ENCODE measurements at regions not wholly inside any gene's neighbourhood (a gene's known extent, or its start where the extent isn't known, plus 50 kb on each side); places are given as distances from the start of the nearest gene placed in this dataset.
"Not testable (repeated sequence)": the region's sequence is repeated elsewhere in the genome, so short reads cannot be mapped to it uniquely, and the experiment has no call there.

DNA sequence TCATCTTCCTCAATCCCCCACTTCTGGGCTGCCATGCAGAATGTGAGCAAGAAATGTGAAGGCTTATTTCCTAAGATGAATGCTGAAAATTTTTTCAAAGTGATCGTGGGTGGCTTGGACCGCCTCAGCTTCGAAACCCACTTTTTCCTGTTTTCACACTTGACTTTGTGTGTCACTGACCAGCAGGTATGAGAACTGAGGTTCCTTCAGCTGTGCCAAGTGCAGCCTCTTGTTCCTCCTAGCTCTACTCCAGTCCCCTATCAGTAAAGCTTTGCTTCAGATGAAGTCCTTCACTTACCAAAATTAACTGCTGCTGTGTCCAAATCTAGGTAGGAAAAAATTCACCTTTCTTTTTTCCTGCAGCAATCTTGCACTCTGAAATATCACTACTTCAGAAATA, 382.6 kb downstream of the DTWD2 start:
- Histone ChIP-seq H3K9ac (ENCODE audit: low read depth, low read length) (no peak overlapping the region), H3K9me3 (ENCODE audit: control insufficient read depth, insufficient read depth, low read length) (no peaks in the 10 kb centered on the region), H3K36me3 (ENCODE audit: insufficient read depth, low read length) (no peaks in the 10 kb centered on the region), H3K4me1 (ENCODE audit: insufficient read depth, low read length) (no peaks in the 10 kb centered on the region)

DNA sequence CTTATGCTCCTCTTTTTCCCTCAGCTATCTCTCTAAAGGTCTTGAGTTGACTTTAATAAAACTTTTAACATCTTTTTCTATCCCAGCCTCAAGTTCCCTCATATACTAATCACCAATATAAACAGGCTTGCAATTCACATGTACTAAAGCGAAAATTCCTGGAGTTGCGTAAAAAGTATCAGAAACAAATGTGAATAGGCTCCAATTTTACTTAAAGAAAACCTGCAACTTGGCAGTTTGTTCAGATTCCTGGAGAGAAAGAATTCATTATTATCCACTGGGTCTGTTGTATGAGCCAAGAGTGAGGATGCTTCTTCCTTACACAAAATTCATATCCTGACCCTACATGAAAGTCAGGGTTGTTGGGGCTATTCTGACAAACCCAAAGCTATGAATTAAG, 384.2 kb downstream of the DTWD2 start:
- no peaks in the 10 kb centered on the region for H3K36me3 ChIP-seq (ENCODE audit: insufficient read depth, low read length)
- H3K4me1 ChIP-seq (ENCODE audit: insufficient read depth, low read length): no peaks in the 10 kb centered on the region
- no peaks in the 10 kb centered on the region for H3K9me3 ChIP-seq (ENCODE audit: control insufficient read depth, insufficient read depth, low read length)
- no peak overlapping the region for H3K9ac ChIP-seq (ENCODE audit: low read depth, low read length)

DNA sequence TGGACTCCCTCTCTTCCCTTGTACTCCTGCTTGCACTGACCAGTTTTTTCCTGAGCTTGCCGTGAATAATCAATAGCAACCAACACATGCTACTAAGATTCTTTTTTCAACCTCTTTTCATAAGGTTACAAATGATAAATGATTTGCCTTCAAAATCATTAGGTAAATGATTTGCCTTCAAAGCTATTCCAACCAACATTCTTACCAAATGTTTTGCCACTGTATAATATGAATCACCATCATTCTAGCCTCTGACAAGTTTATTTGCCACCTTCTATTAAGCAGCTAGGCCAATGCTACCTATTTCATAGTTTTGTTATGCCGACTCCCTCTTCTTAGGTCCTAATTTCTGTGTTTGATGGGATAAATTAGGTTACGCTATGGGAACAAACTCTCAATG, 385.1 kb downstream of the DTWD2 start:
- Histone ChIP-seq H3K9ac (ENCODE audit: low read depth, low read length) (no peak overlapping the region), H3K4me1 (ENCODE audit: insufficient read depth, low read length) (no peaks in the 10 kb centered on the region), H3K9me3 (ENCODE audit: control insufficient read depth, insufficient read depth, low read length) (no peaks in the 10 kb centered on the region), H3K36me3 (ENCODE audit: insufficient read depth, low read length) (no peaks in the 10 kb centered on the region)

DNA sequence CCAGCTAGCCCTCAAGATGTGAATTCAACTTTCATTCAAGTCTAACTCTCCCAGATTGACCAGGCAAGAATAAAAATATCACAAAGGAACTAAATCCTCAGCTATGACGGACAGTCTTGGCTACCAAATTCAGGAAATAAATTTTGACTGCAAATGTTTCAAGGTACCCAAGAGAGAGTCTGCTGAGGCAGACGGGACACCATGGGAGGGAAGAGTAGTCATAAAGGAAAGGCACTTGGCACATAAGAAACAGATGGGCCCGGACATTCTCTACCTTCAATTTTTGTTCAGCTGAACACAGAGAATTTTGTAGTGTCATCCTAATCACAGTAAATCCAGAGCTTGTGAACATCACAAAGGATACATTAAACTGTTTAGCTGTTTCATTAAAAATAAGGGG, 390.0 kb downstream of the DTWD2 start:
- Histone ChIP-seq H3K9ac (ENCODE audit: low read depth, low read length) (no peak overlapping the region), H3K4me1 (ENCODE audit: insufficient read depth, low read length) (no peaks in the 10 kb centered on the region), H3K36me3 (ENCODE audit: insufficient read depth, low read length) (no peaks in the 10 kb centered on the region), H3K9me3 (ENCODE audit: control insufficient read depth, insufficient read depth, low read length) (no peaks in the 10 kb centered on the region)

DNA sequence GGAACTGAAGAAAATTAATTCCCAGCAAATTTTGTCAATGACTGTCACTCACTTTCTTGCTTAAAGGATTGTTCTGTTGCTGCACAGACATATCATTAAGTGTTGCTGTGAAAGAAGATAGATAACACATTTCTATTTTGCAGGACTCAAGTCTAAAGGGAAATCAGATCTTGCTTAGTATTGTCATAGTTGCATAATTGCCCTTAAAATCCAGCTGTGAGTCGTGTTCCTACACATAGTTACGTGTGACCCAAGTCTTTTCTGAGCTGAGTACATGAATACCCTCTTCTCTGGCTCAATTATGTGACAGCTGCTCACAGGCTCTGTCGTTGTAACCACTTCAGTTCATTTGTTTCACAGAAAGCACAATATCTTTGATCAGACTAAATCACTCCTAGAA, 390.8 kb downstream of the DTWD2 start:
- no peak overlapping the region for H3K9ac ChIP-seq (ENCODE audit: low read depth, low read length)

DNA sequence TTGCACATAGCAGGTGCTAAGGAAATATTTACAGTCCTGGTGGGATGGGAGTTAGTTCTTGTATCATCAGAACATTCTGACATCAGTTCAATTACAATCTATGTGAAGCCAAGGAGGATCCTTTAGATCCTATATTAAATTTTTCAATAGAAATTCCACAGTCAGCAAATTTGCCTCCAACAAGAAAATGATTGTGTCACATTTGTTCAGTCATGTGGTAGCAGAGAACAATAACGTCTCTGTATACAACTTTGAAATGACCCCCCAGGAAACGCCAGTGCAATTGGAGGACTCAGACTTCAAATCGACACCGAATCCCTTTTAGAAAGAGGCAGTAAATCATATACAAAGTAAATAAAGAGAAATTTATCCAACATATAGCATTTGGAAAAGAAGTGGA, 392.1 kb downstream of the DTWD2 start:
- Histone ChIP-seq H3K4me1 (ENCODE audit: insufficient read depth, low read length) (no peaks in the 10 kb centered on the region), H3K36me3 (ENCODE audit: insufficient read depth, low read length) (no peaks in the 10 kb centered on the region), H3K9ac (ENCODE audit: low read depth, low read length) (no peak overlapping the region), H3K9me3 (ENCODE audit: control insufficient read depth, insufficient read depth, low read length) (no peaks in the 10 kb centered on the region)

More for the DNA sequence above, 390.8 kb downstream of the DTWD2 start:
- Histone ChIP-seq H3K9me3 (ENCODE audit: control insufficient read depth, insufficient read depth, low read length) (no peaks in the 10 kb centered on the region), H3K4me1 (ENCODE audit: insufficient read depth, low read length) (no peaks in the 10 kb centered on the region), H3K36me3 (ENCODE audit: insufficient read depth, low read length) (no peaks in the 10 kb centered on the region)

DNA sequence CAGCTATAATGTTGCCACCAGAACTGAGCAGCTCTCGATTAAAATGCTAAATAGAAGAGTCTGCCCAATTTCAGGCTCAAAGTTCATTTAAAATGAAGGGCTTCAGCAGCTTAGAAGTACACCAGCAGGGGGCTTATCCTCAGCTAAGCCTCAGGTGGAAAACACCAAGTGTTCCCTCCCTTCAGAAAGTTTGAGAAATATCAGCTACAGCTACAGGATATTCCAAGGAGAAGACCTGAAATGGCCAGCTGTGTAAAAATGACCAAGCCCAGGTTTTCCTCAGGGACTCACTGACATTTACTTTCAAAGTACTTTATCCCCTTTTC, 395.4 kb downstream of the DTWD2 start:
- no peak overlapping the region for H3K9ac ChIP-seq (ENCODE audit: low read depth, low read length)
- no peaks in the 10 kb centered on the region for H3K36me3 ChIP-seq (ENCODE audit: insufficient read depth, low read length)
- H3K9me3 ChIP-seq (ENCODE audit: control insufficient read depth, insufficient read depth, low read length): no peaks in the 10 kb centered on the region
- H3K4me1 ChIP-seq (ENCODE audit: insufficient read depth, low read length): no peaks in the 10 kb centered on the region

DNA sequence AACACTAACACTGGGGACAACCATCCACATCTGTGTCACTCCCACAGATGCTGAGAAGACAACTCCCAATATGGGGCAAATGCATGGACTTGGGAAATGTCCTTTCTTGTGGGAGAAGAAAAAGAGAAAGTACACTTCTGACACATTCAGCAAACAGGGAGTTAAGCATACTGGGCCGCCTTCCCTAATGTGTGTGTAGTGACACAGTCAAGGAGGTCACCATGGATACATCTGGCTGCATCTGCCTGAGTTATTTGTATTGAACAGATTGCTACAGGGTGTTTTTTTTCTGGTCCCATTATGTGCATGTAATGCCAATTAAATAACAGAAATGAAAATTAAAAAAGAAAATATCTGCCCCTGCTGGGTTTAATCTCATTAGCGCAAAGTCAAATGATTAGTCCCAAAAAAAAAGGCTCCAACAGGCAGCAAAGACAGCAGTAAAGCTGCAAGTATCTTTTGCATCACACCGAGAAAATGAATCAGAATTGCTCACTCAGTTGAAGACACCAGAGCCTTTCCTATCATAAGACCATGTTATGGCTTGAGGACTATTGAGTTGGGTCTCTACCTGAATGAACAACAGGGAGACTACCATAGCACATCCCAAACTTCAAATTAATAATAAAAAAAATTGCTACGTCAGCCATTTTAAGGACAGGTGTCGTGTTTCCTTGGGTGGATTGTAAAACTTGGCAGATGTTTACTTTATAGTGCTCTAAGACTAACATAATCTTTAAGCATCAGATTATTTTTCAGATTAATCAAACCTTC, 395.9 kb downstream of the DTWD2 start:
- Histone ChIP-seq H3K4me1 (ENCODE audit: insufficient read depth, low read length) (no peaks in the 10 kb centered on the region), H3K36me3 (ENCODE audit: insufficient read depth, low read length) (no peaks in the 10 kb centered on the region), H3K9ac (ENCODE audit: low read depth, low read length) (no peak overlapping the region), H3K9me3 (ENCODE audit: control insufficient read depth, insufficient read depth, low read length) (no peaks in the 10 kb centered on the region)

DNA sequence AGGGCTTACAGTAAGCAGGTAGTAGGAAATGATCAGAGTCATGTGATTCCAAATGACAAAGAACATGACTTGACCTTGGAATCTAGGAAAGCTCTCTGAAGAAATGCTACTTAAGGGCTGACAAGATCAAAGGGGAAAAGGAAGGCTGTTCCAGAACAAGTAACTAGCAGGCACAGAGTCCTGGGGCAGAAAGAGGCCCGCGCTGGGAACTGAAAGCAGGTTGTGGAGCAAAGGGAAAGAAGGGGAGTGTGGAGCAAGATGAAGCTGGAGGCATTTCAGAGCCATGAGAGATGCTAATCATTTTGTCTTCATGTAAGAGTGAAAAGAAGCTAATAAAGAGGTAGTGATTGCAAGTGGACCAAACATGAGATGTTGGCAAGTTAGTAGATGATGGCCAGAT, 397.5 kb downstream of the DTWD2 start:
- no peaks in the 10 kb centered on the region for H3K4me1 ChIP-seq (ENCODE audit: insufficient read depth, low read length)
- H3K9ac ChIP-seq (ENCODE audit: low read depth, low read length): no peak overlapping the region

DNA sequence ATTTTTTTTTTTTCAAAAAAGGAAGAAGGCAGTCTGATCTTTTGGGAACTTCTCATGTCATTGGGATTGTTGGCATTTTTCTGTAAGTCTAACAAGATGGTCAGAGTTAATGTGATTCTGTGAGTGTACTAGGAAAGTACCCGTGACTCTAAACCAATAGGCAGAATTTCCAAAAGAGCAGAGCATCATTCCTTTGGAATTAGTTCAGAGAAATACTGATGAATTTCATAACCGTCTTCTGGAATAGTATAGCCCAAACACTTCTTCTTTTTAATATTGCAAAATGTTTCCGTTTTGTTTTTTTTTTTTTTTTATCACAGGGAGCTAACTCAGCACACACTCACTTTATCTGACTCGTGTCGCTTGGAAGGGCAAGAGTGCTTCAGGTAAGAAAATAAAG, 407.4 kb downstream of the DTWD2 start:
- Histone ChIP-seq H3K36me3 (ENCODE audit: insufficient read depth, low read length) (no peaks in the 10 kb centered on the region), H3K9ac (ENCODE audit: low read depth, low read length) (no peak overlapping the region), H3K9me3 (ENCODE audit: control insufficient read depth, insufficient read depth, low read length) (no peaks in the 10 kb centered on the region), H3K4me1 (ENCODE audit: insufficient read depth, low read length) (no peaks in the 10 kb centered on the region)

More for the DNA sequence above, 397.5 kb downstream of the DTWD2 start:
- H3K36me3 ChIP-seq (ENCODE audit: insufficient read depth, low read length): no peaks in the 10 kb centered on the region
- no peaks in the 10 kb centered on the region for H3K9me3 ChIP-seq (ENCODE audit: control insufficient read depth, insufficient read depth, low read length)

DNA sequence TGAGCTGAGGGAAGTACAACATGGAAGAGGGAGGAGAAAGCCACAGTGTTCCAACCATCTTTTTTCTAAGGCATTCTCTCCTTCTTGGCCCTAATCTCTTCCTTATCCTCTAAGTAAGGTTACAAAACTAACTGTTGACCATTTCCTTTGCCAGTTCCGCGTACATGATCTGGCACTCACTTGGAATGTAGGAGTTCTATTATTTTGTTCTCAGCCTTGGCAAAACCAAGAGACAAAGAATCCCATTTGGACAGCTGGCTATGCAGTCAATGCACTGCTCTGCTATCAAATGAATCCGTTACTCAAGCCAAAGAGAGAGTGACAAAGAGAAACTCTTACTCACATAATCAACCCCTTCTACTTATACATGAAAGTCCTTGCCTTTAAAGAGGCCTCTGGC, 410.3 kb downstream of the DTWD2 start:
- Histone ChIP-seq H3K36me3 (ENCODE audit: insufficient read depth, low read length) (no peaks in the 10 kb centered on the region), H3K9me3 (ENCODE audit: control insufficient read depth, insufficient read depth, low read length) (no peaks in the 10 kb centered on the region), H3K9ac (ENCODE audit: low read depth, low read length) (no peak overlapping the region), H3K4me1 (ENCODE audit: insufficient read depth, low read length) (no peaks in the 10 kb centered on the region)

DNA sequence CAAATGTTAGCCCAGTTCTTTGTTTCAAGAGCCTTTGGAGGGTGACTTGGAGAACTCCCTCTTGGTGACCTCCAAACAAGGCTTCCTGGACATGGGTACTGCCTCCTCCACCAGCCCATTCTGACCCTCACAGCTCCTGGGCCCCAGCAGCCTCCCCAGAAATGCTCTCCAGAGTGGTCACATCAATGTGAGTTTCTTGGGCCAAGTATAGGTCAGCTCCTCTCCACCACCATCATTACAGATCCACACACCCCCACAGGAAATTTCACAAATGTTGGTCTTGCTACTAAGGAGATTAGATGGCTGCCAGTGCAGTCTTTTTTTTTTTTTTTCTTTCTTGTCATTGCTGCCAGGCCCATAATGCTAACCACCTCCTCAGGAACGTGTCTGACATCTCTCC, 410.7 kb downstream of the DTWD2 start:
- Histone ChIP-seq H3K36me3 (ENCODE audit: insufficient read depth, low read length) (no peaks in the 10 kb centered on the region), H3K4me1 (ENCODE audit: insufficient read depth, low read length) (no peaks in the 10 kb centered on the region), H3K9me3 (ENCODE audit: control insufficient read depth, insufficient read depth, low read length) (no peaks in the 10 kb centered on the region), H3K9ac (ENCODE audit: low read depth, low read length) (no peak overlapping the region)

DNA sequence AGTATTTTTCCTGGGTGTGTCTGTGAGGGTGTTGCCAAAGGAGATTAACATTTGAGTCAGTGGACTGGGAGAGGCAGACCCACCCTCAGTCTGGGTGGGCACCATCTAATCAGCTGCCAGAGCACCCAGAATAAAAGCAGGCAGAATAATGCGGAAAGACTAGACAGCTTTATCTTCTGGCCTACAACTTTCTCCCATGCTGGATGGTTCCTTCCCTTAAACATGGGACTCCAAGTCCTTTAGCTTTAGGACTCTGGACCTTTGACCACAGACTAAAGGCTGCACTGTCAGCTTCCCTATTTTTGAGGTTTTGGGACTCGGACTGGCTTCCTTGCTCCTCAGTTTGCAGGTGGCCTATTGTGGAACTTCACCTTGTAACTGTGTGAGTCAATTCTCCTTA, 418.1 kb downstream of the DTWD2 start:
- H3K9me3 ChIP-seq (ENCODE audit: control insufficient read depth, insufficient read depth, low read length); H3K4me1 ChIP-seq (ENCODE audit: insufficient read depth, low read length); H3K36me3 ChIP-seq (ENCODE audit: insufficient read depth, low read length); H3K9ac ChIP-seq (ENCODE audit: low read depth, low read length): not testable (repeated sequence)

DNA sequence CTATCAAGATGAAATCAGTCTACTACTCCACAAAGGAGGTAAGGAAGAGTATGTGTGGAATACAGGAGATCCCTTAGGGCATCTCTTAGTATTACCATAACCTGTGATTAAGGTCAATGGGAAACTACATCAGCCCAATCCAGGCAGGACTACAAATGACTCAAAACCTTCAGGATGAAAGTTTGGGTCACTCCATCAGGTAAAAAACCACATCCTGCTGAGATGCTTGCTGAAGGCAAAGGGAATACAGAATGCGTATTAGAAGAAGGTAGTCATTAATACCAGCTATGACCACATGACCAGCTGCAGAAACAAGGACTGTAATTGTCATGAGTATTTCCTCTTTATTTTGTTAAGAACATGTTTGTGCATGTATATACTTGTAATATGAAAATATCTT, 418.8 kb downstream of the DTWD2 start:
- H3K36me3 ChIP-seq (ENCODE audit: insufficient read depth, low read length); H3K9me3 ChIP-seq (ENCODE audit: control insufficient read depth, insufficient read depth, low read length); H3K4me1 ChIP-seq (ENCODE audit: insufficient read depth, low read length); H3K9ac ChIP-seq (ENCODE audit: low read depth, low read length): not testable (repeated sequence)

DNA sequence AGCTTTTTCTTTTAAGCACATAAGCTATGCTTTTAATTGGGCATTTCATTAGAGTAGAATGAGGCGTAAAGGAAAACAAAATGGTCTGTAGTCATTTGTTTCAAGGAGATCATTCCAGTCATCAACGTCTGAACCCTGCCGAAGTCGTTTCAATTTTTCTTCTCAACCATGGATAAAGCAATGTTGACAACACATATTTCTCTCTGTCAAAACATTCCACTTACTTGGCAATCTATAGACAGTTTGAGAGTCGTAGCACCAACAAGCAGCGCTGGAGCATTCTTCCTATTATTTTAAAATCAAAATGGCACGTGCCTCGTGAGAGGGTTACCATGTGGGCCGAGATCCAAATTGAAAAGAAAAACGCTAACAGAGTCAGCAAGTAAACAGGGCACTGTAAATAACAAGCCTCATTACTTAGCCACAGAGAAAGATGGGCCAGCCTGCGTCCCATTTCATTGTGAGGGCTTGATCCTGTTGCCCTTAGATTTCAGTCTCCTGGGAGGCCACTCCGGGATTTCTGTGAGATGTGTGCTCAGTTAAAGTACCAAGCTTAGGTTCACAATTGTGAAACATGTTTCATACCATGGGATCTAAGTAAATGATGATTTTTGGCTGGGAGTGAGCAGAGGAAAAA, 422.9 kb downstream of the DTWD2 start:
- Histone ChIP-seq H3K9me3 (ENCODE audit: control insufficient read depth, insufficient read depth, low read length) (no peaks in the 10 kb centered on the region), H3K9ac (ENCODE audit: low read depth, low read length) (no peak overlapping the region), H3K36me3 (ENCODE audit: insufficient read depth, low read length) (no peaks in the 10 kb centered on the region), H3K4me1 (ENCODE audit: insufficient read depth, low read length) (no peaks in the 10 kb centered on the region)
